COR-L47 (cell line): ENCODE measurements at regions not wholly inside any gene's neighbourhood (a gene's known extent, or its start where the extent isn't known, plus 50 kb on each side); places are given as distances from the start of the nearest gene placed in this dataset.

Experiments
- DNase-seq: peaks from one replicate; lab custom pipeline; 2025; lab: John Stamatoyannopoulos, UW

GRCh38 chr18:76771192-76771799 is 51.1 kb upstream of the ZNF236 start:
- no peak for DNase-seq

- DNase-seq, result no peak
Measured at GRCh38 chr18:76767954-76768353, 54.4 kb upstream of the ZNF236 start.

GRCh38 chr18:76766429-76766828 is 55.9 kb upstream of the ZNF236 start:
- DNase-seq, result no peak

- no peak for DNase-seq
Measured at GRCh38 chr18:76765649-76766048, 56.7 kb upstream of the ZNF236 start.

GRCh38 chr18:76764291-76764901 is 58.0 kb upstream of the ZNF236 start:
- no peak for DNase-seq

- DNase-seq, result no peak
Measured at GRCh38 chr18:76759056-76759455, 63.3 kb upstream of the ZNF236 start.

- DNase-seq, result no peak
Measured at GRCh38 chr18:76757925-76758324, 64.4 kb upstream of the ZNF236 start.

- DNase-seq, result no peak
Measured at GRCh38 chr18:76757335-76757734, 65.0 kb upstream of the ZNF236 start.

- DNase-seq, result no peak
Measured at GRCh38 chr18:76756531-76757253, 65.7 kb upstream of the ZNF236 start.

- no peak for DNase-seq
Measured at GRCh38 chr18:76754351-76754750, 68.0 kb upstream of the ZNF236 start.

- DNase-seq, result no peak
Measured at GRCh38 chr18:76752400-76752799, 70.0 kb upstream of the ZNF236 start.

GRCh38 chr18:76750917-76751890 is 71.2 kb upstream of the ZNF236 start:
- no peak for DNase-seq

- DNase-seq, result no peak
Measured at GRCh38 chr18:76750269-76750668, 72.1 kb upstream of the ZNF236 start.

GRCh38 chr18:76747676-76748075 is 74.7 kb upstream of the ZNF236 start:
- no peak for DNase-seq

GRCh38 chr18:76741346-76741745 is 81.0 kb upstream of the ZNF236 start:
- DNase-seq, result no peak

- DNase-seq, result no peak
Measured at GRCh38 chr18:76736309-76736708, 86.0 kb upstream of the ZNF236 start.

GRCh38 chr18:76730901-76731300 is 91.5 kb upstream of the ZNF236 start:
- DNase-seq, result no peak

GRCh38 chr18:76727589-76727988 is 94.8 kb upstream of the ZNF236 start:
- no peak for DNase-seq

- DNase-seq, result no peak
Measured at GRCh38 chr18:76725445-76725844, 96.9 kb upstream of the ZNF236 start.

GRCh38 chr18:76722224-76723061 is 99.9 kb upstream of the ZNF236 start:
- DNase-seq, result no peak
